ENCODE measurements at regions not wholly inside any gene's neighbourhood (a gene's known extent, or its start where the extent isn't known, plus 50 kb on each side); places are given as distances from the start of the nearest gene placed in this dataset.

GRCh38 chr2:217710211-217710765, 292.5 kb downstream of the TNS1 start:
- Histone ChIP-seq H3K4me1 (ENCODE audit: control insufficient read depth in 5 of 5, insufficient read depth in 5 of 5, low read length in 5 of 5) (peaks cover 4 to 39% (median 27%) of the 10 kb centered on the region in 5 donors), H3K4me3 (ENCODE audit: low read depth in 1 of 5, low read length in 5 of 5) (no peak overlapping the region), H3K9me3 (ENCODE audit: control insufficient read depth in 5 of 5, low read length in 5 of 5) (no peaks in the 10 kb centered on the region), H3K36me3 (ENCODE audit: control insufficient read depth in 5 of 5, insufficient read depth in 5 of 5, low read length in 5 of 5) (peaks cover 0 to 6% (median 2%) of the 10 kb centered on the region in 5 donors), H3K9ac (ENCODE audit: low read length in 5 of 5) (no peak overlapping the region), H3K27ac (ENCODE audit: low read depth, low read length) (peak overlapping the region; percentile 26), H3K27me3 (ENCODE audit: control insufficient read depth in 5 of 5, insufficient read depth in 4 of 5, low read length in 5 of 5) (no peaks in the 10 kb centered on the region)

GRCh38 chr2:217709478-217710210, 293.2 kb downstream of the TNS1 start:
- H3K27ac ChIP-seq (ENCODE audit: low read depth, low read length), result no peak overlapping the region
- no peak overlapping the region for H3K9ac ChIP-seq (ENCODE audit: low read length in 5 of 5)
- peaks cover 4 to 33% (median 23%) of the 10 kb centered on the region in 5 donors for H3K4me1 ChIP-seq (ENCODE audit: control insufficient read depth in 5 of 5, insufficient read depth in 5 of 5, low read length in 5 of 5)
- H3K36me3 ChIP-seq (ENCODE audit: control insufficient read depth in 5 of 5, insufficient read depth in 5 of 5, low read length in 5 of 5), result peaks cover 0 to 6% (median 2%) of the 10 kb centered on the region in 5 donors
- no peaks in the 10 kb centered on the region for H3K9me3 ChIP-seq (ENCODE audit: control insufficient read depth in 5 of 5, low read length in 5 of 5)
- no peaks in the 10 kb centered on the region for H3K27me3 ChIP-seq (ENCODE audit: control insufficient read depth in 5 of 5, insufficient read depth in 4 of 5, low read length in 5 of 5)
- H3K4me3 ChIP-seq (ENCODE audit: low read depth in 1 of 5, low read length in 5 of 5), result no peak overlapping the region

GRCh38 chr2:217707131-217707611, 295.6 kb downstream of the TNS1 start:
- H3K27ac ChIP-seq (ENCODE audit: low read depth, low read length), result peak overlapping the region; percentile 59
- H3K9ac ChIP-seq (ENCODE audit: low read length in 5 of 5), result no peak overlapping the region
- H3K4me3 ChIP-seq (ENCODE audit: low read depth in 1 of 5, low read length in 5 of 5), result no peak overlapping the region
- H3K9me3 ChIP-seq (ENCODE audit: control insufficient read depth in 5 of 5, low read length in 5 of 5), result no peaks in the 10 kb centered on the region
- peaks cover 0 to 23% (median 7%) of the 10 kb centered on the region in 5 donors for H3K4me1 ChIP-seq (ENCODE audit: control insufficient read depth in 5 of 5, insufficient read depth in 5 of 5, low read length in 5 of 5)
- no peaks in the 10 kb centered on the region for H3K27me3 ChIP-seq (ENCODE audit: control insufficient read depth in 5 of 5, insufficient read depth in 4 of 5, low read length in 5 of 5)
- peaks cover 0 to 6% (median 0%) of the 10 kb centered on the region in 5 donors for H3K36me3 ChIP-seq (ENCODE audit: control insufficient read depth in 5 of 5, insufficient read depth in 5 of 5, low read length in 5 of 5)

GRCh38 chr2:217706513-217706912, 296.3 kb downstream of the TNS1 start:
- Histone ChIP-seq H3K4me3 (ENCODE audit: low read depth in 1 of 5, low read length in 5 of 5) (no peak overlapping the region), H3K36me3 (ENCODE audit: control insufficient read depth in 5 of 5, insufficient read depth in 5 of 5, low read length in 5 of 5) (peaks cover 0 to 6% (median 0%) of the 10 kb centered on the region in 5 donors), H3K4me1 (ENCODE audit: control insufficient read depth in 5 of 5, insufficient read depth in 5 of 5, low read length in 5 of 5) (peaks cover 0 to 23% (median 7%) of the 10 kb centered on the region in 5 donors), H3K27ac (ENCODE audit: low read depth, low read length) (peak overlapping the region; percentile 59), H3K27me3 (ENCODE audit: control insufficient read depth in 5 of 5, insufficient read depth in 4 of 5, low read length in 5 of 5) (no peaks in the 10 kb centered on the region), H3K9me3 (ENCODE audit: control insufficient read depth in 5 of 5, low read length in 5 of 5) (no peaks in the 10 kb centered on the region), H3K9ac (ENCODE audit: low read length in 5 of 5) (no peak overlapping the region)

GRCh38 chr2:217706095-217706494, 296.7 kb downstream of the TNS1 start:
- H3K9me3 ChIP-seq (ENCODE audit: control insufficient read depth in 5 of 5, low read length in 5 of 5), result no peaks in the 10 kb centered on the region
- H3K27ac ChIP-seq (ENCODE audit: low read depth, low read length), result peak overlapping the region; percentile 18
- peaks cover 0 to 19% (median 7%) of the 10 kb centered on the region in 5 donors for H3K4me1 ChIP-seq (ENCODE audit: control insufficient read depth in 5 of 5, insufficient read depth in 5 of 5, low read length in 5 of 5)
- H3K4me3 ChIP-seq (ENCODE audit: low read depth in 1 of 5, low read length in 5 of 5), result no peak overlapping the region
- no peak overlapping the region for H3K9ac ChIP-seq (ENCODE audit: low read length in 5 of 5)
- H3K36me3 ChIP-seq (ENCODE audit: control insufficient read depth in 5 of 5, insufficient read depth in 5 of 5, low read length in 5 of 5), result peaks cover 0 to 6% (median 0%) of the 10 kb centered on the region in 5 donors
- no peaks in the 10 kb centered on the region for H3K27me3 ChIP-seq (ENCODE audit: control insufficient read depth in 5 of 5, insufficient read depth in 4 of 5, low read length in 5 of 5)

- no peak overlapping the region for H3K4me3 ChIP-seq (ENCODE audit: low read depth in 1 of 5, low read length in 5 of 5)
- no peaks in the 10 kb centered on the region for H3K9me3 ChIP-seq (ENCODE audit: control insufficient read depth in 5 of 5, low read length in 5 of 5)
- H3K27ac ChIP-seq (ENCODE audit: low read depth, low read length), result peak overlapping the region; percentile 18
- no peak overlapping the region for H3K9ac ChIP-seq (ENCODE audit: low read length in 5 of 5)
- no peaks in the 10 kb centered on the region for H3K27me3 ChIP-seq (ENCODE audit: control insufficient read depth in 5 of 5, insufficient read depth in 4 of 5, low read length in 5 of 5)
- H3K4me1 ChIP-seq (ENCODE audit: control insufficient read depth in 5 of 5, insufficient read depth in 5 of 5, low read length in 5 of 5), result peaks cover 0 to 16% (median 7%) of the 10 kb centered on the region in 5 donors
- peaks cover 0 to 6% (median 0%) of the 10 kb centered on the region in 5 donors for H3K36me3 ChIP-seq (ENCODE audit: control insufficient read depth in 5 of 5, insufficient read depth in 5 of 5, low read length in 5 of 5)
Measured at GRCh38 chr2:217705461-217705860, 297.3 kb downstream of the TNS1 start.

GRCh38 chr2:217703999-217704398, 298.8 kb downstream of the TNS1 start:
- H3K9ac ChIP-seq (ENCODE audit: low read length in 5 of 5), result no peak overlapping the region
- H3K4me3 ChIP-seq (ENCODE audit: low read depth in 1 of 5, low read length in 5 of 5), result no peak overlapping the region
- H3K9me3 ChIP-seq (ENCODE audit: control insufficient read depth in 5 of 5, low read length in 5 of 5), result no peaks in the 10 kb centered on the region
- no peak overlapping the region for H3K27ac ChIP-seq (ENCODE audit: low read depth, low read length)
- H3K36me3 ChIP-seq (ENCODE audit: control insufficient read depth in 5 of 5, insufficient read depth in 5 of 5, low read length in 5 of 5), result peaks cover 2 to 5% (median 3%) of the 10 kb centered on the region in 5 donors
- H3K27me3 ChIP-seq (ENCODE audit: control insufficient read depth in 5 of 5, insufficient read depth in 4 of 5, low read length in 5 of 5), result no peaks in the 10 kb centered on the region
- H3K4me1 ChIP-seq (ENCODE audit: control insufficient read depth in 5 of 5, insufficient read depth in 5 of 5, low read length in 5 of 5), result peaks cover 0 to 13% (median 7%) of the 10 kb centered on the region in 5 donors

- H3K9ac ChIP-seq (ENCODE audit: low read length in 5 of 5), result no peak overlapping the region
- no peak overlapping the region for H3K4me3 ChIP-seq (ENCODE audit: low read depth in 1 of 5, low read length in 5 of 5)
- peaks cover 2 to 9% (median 4%) of the 10 kb centered on the region in 5 donors for H3K36me3 ChIP-seq (ENCODE audit: control insufficient read depth in 5 of 5, insufficient read depth in 5 of 5, low read length in 5 of 5)
- no peaks in the 10 kb centered on the region for H3K9me3 ChIP-seq (ENCODE audit: control insufficient read depth in 5 of 5, low read length in 5 of 5)
- H3K27ac ChIP-seq (ENCODE audit: low read depth, low read length), result no peak overlapping the region
- H3K27me3 ChIP-seq (ENCODE audit: control insufficient read depth in 5 of 5, insufficient read depth in 4 of 5, low read length in 5 of 5), result no peaks in the 10 kb centered on the region
- peaks cover 0 to 13% (median 7%) of the 10 kb centered on the region in 5 donors for H3K4me1 ChIP-seq (ENCODE audit: control insufficient read depth in 5 of 5, insufficient read depth in 5 of 5, low read length in 5 of 5)
Measured at GRCh38 chr2:217703102-217703501, 299.7 kb downstream of the TNS1 start.

- no peak overlapping the region for H3K4me3 ChIP-seq (ENCODE audit: low read depth in 1 of 5, low read length in 5 of 5)
- no peak overlapping the region for H3K9ac ChIP-seq (ENCODE audit: low read length in 5 of 5)
- peaks cover 2 to 12% (median 7%) of the 10 kb centered on the region in 5 donors for H3K36me3 ChIP-seq (ENCODE audit: control insufficient read depth in 5 of 5, insufficient read depth in 5 of 5, low read length in 5 of 5)
- H3K4me1 ChIP-seq (ENCODE audit: control insufficient read depth in 5 of 5, insufficient read depth in 5 of 5, low read length in 5 of 5), result peaks cover 0 to 6% (median 0%) of the 10 kb centered on the region in 5 donors
- H3K27ac ChIP-seq (ENCODE audit: low read depth, low read length), result no peak overlapping the region
- H3K9me3 ChIP-seq (ENCODE audit: control insufficient read depth in 5 of 5, low read length in 5 of 5), result no peaks in the 10 kb centered on the region
- H3K27me3 ChIP-seq (ENCODE audit: control insufficient read depth in 5 of 5, insufficient read depth in 4 of 5, low read length in 5 of 5), result no peaks in the 10 kb centered on the region
Measured at GRCh38 chr2:217701622-217702021, 301.2 kb downstream of the TNS1 start.

GRCh38 chr2:217698691-217699090, 304.1 kb downstream of the TNS1 start:
- Histone ChIP-seq H3K4me1 (ENCODE audit: control insufficient read depth in 5 of 5, insufficient read depth in 5 of 5, low read length in 5 of 5) (peaks cover 0 to 11% (median 5%) of the 10 kb centered on the region in 5 donors), H3K36me3 (ENCODE audit: control insufficient read depth in 5 of 5, insufficient read depth in 5 of 5, low read length in 5 of 5) (peaks cover 2 to 12% (median 7%) of the 10 kb centered on the region in 5 donors), H3K27ac (ENCODE audit: low read depth, low read length) (no peak overlapping the region), H3K4me3 (ENCODE audit: low read depth in 1 of 5, low read length in 5 of 5) (no peak overlapping the region), H3K9ac (ENCODE audit: low read length in 5 of 5) (no peak overlapping the region), H3K9me3 (ENCODE audit: control insufficient read depth in 5 of 5, low read length in 5 of 5) (no peaks in the 10 kb centered on the region), H3K27me3 (ENCODE audit: control insufficient read depth in 5 of 5, insufficient read depth in 4 of 5, low read length in 5 of 5) (no peaks in the 10 kb centered on the region)
